ENCODE measurements at regions not wholly inside any gene's neighbourhood (a gene's known extent, or its start where the extent isn't known, plus 50 kb on each side); places are given as distances from the start of the nearest gene placed in this dataset.

DNA sequence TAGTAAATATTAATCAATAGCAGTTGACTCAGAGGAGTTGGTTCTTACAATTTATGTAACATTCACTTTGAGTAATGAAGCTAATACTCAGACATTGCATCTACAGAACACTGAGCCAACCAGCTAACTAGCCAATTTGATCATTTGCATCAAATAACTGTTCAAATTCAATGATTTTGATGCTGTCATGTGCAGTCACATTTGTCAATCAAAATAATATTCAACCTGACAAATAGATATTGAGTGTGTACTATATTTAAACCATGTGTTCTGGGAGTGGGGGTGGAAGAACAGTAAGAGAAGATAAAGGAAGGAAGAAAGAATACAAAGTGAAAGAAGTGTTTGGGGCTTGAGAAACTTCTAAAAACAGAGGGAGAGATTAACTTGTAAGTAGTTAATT lies 277.2 kb upstream of the ARHGEF26 start:
- no peak overlapping the region for H2AFZ ChIP-seq (ENCODE audit: insufficient read depth, low read depth, low read length, poor library complexity, severe bottlenecking)
- Mint-ChIP-seq H3K9me3 (peaks cover 0 to 6% (median 1%) of the 10 kb centered on the region in 7 donors), H3K4me1 (no peaks in the 10 kb centered on the region), H3K27ac (no peak overlapping the region), H3K27me3 (ENCODE audit: low read depth in 3 of 3) (peaks cover 0 to 3% (median 2%) of the 10 kb centered on the region in 3 donors), H3K4me3 (no peak overlapping the region), H3K36me3 (no peaks in the 10 kb centered on the region)
- H3K27ac ChIP-seq (ENCODE audit: low read depth in 1 of 2, low read length in 2 of 2), result no peak overlapping the region
- no peaks in the 10 kb centered on the region for H3K36me3 ChIP-seq (replicated peaks in 1 of 2; ENCODE audit: control insufficient read depth in 1 of 2, insufficient read depth in 2 of 2, low read length in 2 of 2)
- H4K20me1 ChIP-seq (ENCODE audit: insufficient read depth, low read length), result no peaks in the 10 kb centered on the region
- intact Hi-C loops (cut with micrococcal nuclease), result no loop called here
- H3K4me3 ChIP-seq (replicated peaks in 1 of 3; ENCODE audit: low read depth in 2 of 3, low read length in 3 of 3), result no peak overlapping the region
- DNase-seq, result no peak
- H3K4me2 ChIP-seq (replicated peaks; ENCODE audit: extremely low read depth, low read length, poor library complexity, severe bottlenecking), result no peak overlapping the region
- no peak overlapping the region for H3K9ac ChIP-seq (ENCODE audit: insufficient read depth, low read length, poor library complexity, severe bottlenecking)
- TF ChIP-seq, protein P1, sequence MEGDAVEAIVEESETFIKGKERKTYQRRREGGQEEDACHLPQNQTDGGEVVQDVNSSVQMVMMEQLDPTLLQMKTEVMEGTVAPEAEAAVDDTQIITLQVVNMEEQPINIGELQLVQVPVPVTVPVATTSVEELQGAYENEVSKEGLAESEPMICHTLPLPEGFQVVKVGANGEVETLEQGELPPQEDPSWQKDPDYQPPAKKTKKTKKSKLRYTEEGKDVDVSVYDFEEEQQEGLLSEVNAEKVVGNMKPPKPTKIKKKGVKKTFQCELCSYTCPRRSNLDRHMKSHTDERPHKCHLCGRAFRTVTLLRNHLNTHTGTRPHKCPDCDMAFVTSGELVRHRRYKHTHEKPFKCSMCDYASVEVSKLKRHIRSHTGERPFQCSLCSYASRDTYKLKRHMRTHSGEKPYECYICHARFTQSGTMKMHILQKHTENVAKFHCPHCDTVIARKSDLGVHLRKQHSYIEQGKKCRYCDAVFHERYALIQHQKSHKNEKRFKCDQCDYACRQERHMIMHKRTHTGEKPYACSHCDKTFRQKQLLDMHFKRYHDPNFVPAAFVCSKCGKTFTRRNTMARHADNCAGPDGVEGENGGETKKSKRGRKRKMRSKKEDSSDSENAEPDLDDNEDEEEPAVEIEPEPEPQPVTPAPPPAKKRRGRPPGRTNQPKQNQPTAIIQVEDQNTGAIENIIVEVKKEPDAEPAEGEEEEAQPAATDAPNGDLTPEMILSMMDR (IDR thresholded peaks at IDR 0.05), result no peak
- no peaks in the 10 kb centered on the region for H3K79me2 ChIP-seq (ENCODE audit: insufficient read depth, low read length)
- no peaks in the 10 kb centered on the region for H3K27me3 ChIP-seq (ENCODE audit: control insufficient read depth in 2 of 2, insufficient read depth in 2 of 2, low read length in 2 of 2)
- no peaks in the 10 kb centered on the region for H3K4me1 ChIP-seq (ENCODE audit: control insufficient read depth in 1 of 2, insufficient read depth in 2 of 2, low read length in 2 of 2)
- H3K9me3 ChIP-seq (replicated peaks in 1 of 2; ENCODE audit: control insufficient read depth in 1 of 2, insufficient read depth in 1 of 2, low read length in 2 of 2), result no peaks in the 10 kb centered on the region

DNA sequence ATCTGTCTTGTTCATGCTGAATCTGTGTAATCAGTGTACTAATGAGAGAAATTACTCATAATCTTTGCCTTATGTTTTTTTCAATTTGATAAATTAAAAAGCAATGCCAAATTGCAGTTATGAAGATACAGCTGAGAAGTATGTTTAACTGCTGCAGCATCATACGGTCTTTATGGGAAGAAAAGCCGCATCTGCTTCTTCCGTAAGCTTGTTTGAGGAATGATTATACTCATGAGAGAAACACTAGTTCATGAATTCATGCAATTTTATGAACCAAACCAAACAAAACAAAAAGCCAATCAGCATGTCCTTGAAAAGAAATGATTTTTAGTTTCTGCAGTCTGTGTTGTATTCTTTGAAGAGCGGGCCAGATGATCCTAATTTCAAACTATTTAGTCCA lies 275.9 kb upstream of the ARHGEF26 start:
- Mint-ChIP-seq H3K4me3 (no peak overlapping the region), H3K4me1 (no peaks in the 10 kb centered on the region), H3K36me3 (no peaks in the 10 kb centered on the region), H3K9me3 (peaks cover 0 to 3% (median 1%) of the 10 kb centered on the region in 7 donors), H3K27me3 (ENCODE audit: low read depth in 3 of 3) (peaks cover 0 to 3% (median 2%) of the 10 kb centered on the region in 3 donors), H3K27ac (no peak overlapping the region)
- Histone ChIP-seq H3K27ac (ENCODE audit: low read depth in 1 of 2, low read length in 2 of 2) (no peak overlapping the region), H3K79me2 (ENCODE audit: insufficient read depth, low read length) (no peaks in the 10 kb centered on the region), H3K9ac (ENCODE audit: insufficient read depth, low read length, poor library complexity, severe bottlenecking) (no peak overlapping the region), H2AFZ (ENCODE audit: insufficient read depth, low read depth, low read length, poor library complexity, severe bottlenecking) (no peak overlapping the region), H3K36me3 (replicated peaks in 1 of 2; ENCODE audit: control insufficient read depth in 1 of 2, insufficient read depth in 2 of 2, low read length in 2 of 2) (no peaks in the 10 kb centered on the region), H3K27me3 (ENCODE audit: control insufficient read depth in 2 of 2, insufficient read depth in 2 of 2, low read length in 2 of 2) (no peaks in the 10 kb centered on the region), H3K9me3 (replicated peaks in 1 of 2; ENCODE audit: control insufficient read depth in 1 of 2, insufficient read depth in 1 of 2, low read length in 2 of 2) (no peaks in the 10 kb centered on the region), H3K4me1 (ENCODE audit: control insufficient read depth in 1 of 2, insufficient read depth in 2 of 2, low read length in 2 of 2) (no peaks in the 10 kb centered on the region), H4K20me1 (ENCODE audit: insufficient read depth, low read length) (no peaks in the 10 kb centered on the region), H3K4me3 (replicated peaks in 1 of 3; ENCODE audit: low read depth in 2 of 3, low read length in 3 of 3) (no peak overlapping the region), H3K4me2 (replicated peaks; ENCODE audit: extremely low read depth, low read length, poor library complexity, severe bottlenecking) (no peak overlapping the region)
- no CpG with 5 or more reads among the region's 4 CpGs for WGBS (ENCODE audit: insufficient coverage)
- DNase-seq, result no peak
- TF ChIP-seq, protein P1 (IDR thresholded peaks at IDR 0.05), result no peak
- intact Hi-C loops (cut with micrococcal nuclease), result no loop called here

Measured in CD14-positive monocyte (primary cell).